ENCODE measurements at regions not wholly inside any gene's neighbourhood (a gene's known extent, or its start where the extent isn't known, plus 50 kb on each side); places are given as distances from the start of the nearest gene placed in this dataset.

DNA sequence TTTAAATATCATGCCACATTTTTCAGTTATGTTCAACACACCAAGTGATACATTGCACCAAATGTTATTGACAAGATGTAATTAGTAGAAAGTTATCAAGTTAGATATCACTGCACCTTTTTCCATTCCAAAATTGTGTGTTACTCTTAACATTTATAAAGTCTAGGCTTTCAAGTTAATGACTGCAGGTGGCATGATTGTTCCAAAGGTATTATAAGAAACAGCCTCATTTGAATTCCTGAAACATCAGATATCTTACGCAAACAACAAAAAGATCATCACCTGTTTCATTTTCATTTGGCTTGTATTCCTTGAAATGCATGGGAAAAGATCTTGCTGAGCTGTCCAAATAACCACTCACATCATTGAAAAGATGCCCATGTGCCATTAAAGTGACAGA lies 1528.2 kb upstream of the ZEB2 start:
- Mint-ChIP-seq H3K27ac (no peak overlapping the region), H3K27me3 (ENCODE audit: low read depth) (no peaks in the 10 kb centered on the region), H3K4me3 (no peak overlapping the region), H3K4me1 (no peaks in the 10 kb centered on the region), H3K36me3 (no peaks in the 10 kb centered on the region), H3K9me3 (peaks cover 17% of the 10 kb centered on the region)
- TF ChIP-seq, protein P1, sequence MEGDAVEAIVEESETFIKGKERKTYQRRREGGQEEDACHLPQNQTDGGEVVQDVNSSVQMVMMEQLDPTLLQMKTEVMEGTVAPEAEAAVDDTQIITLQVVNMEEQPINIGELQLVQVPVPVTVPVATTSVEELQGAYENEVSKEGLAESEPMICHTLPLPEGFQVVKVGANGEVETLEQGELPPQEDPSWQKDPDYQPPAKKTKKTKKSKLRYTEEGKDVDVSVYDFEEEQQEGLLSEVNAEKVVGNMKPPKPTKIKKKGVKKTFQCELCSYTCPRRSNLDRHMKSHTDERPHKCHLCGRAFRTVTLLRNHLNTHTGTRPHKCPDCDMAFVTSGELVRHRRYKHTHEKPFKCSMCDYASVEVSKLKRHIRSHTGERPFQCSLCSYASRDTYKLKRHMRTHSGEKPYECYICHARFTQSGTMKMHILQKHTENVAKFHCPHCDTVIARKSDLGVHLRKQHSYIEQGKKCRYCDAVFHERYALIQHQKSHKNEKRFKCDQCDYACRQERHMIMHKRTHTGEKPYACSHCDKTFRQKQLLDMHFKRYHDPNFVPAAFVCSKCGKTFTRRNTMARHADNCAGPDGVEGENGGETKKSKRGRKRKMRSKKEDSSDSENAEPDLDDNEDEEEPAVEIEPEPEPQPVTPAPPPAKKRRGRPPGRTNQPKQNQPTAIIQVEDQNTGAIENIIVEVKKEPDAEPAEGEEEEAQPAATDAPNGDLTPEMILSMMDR (IDR thresholded peaks at IDR 0.05; ENCODE audit: unreplicated experiment) = no peak
- DNase-seq (ENCODE audit: low spot score in 2 of 2, unreplicated experiment in 2 of 2) = no peak

GRCh38 chr2:146041274-146041910 lies 1521.5 kb upstream of the ZEB2 start:
- TF ChIP-seq, protein P1 (IDR thresholded peaks at IDR 0.05; ENCODE audit: unreplicated experiment) = no peak
- Mint-ChIP-seq H3K27ac (no peak overlapping the region), H3K9me3 (peaks cover 4% of the 10 kb centered on the region), H3K4me1 (peaks cover 12% of the 10 kb centered on the region), H3K4me3 (no peak overlapping the region), H3K36me3 (no peaks in the 10 kb centered on the region), H3K27me3 (ENCODE audit: low read depth) (no peaks in the 10 kb centered on the region)
- no peak for DNase-seq (ENCODE audit: low spot score in 2 of 2, unreplicated experiment in 2 of 2)

- Mint-ChIP-seq H3K36me3 (no peaks in the 10 kb centered on the region), H3K27me3 (ENCODE audit: low read depth) (no peaks in the 10 kb centered on the region), H3K9me3 (peaks cover 4% of the 10 kb centered on the region), H3K4me1 (peaks cover 12% of the 10 kb centered on the region), H3K4me3 (no peak overlapping the region), H3K27ac (no peak overlapping the region)
- TF ChIP-seq, protein P1 (IDR thresholded peaks at IDR 0.05; ENCODE audit: unreplicated experiment) = no peak
- no peak for DNase-seq (ENCODE audit: low spot score in 2 of 2, unreplicated experiment in 2 of 2)
Observed at GRCh38 chr2:146040051-146040450, 1520.1 kb upstream of the ZEB2 start.

DNA sequence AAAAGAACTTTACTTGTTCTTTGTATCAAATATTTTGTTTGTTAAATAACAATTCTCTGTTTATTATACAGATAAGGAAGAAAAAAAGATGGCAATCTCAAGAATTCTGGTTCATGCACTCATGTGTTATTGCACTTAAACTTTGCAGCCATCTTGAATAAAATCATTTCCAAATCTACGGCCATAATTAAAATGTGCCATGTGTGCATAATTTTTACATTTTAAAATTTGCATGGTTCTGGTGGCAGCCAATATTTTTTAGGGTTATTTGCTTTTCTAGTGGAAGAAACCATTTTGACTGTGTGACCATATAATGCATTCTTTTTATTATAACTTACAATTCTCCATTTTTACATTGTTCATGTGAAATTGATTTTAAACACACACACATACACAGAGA lies 1518.1 kb upstream of the ZEB2 start:
- H3K27me3 Mint-ChIP-seq (ENCODE audit: low read depth) = no peaks in the 10 kb centered on the region
- DNase-seq (ENCODE audit: low spot score in 2 of 2, unreplicated experiment in 2 of 2) = no peak

DNA sequence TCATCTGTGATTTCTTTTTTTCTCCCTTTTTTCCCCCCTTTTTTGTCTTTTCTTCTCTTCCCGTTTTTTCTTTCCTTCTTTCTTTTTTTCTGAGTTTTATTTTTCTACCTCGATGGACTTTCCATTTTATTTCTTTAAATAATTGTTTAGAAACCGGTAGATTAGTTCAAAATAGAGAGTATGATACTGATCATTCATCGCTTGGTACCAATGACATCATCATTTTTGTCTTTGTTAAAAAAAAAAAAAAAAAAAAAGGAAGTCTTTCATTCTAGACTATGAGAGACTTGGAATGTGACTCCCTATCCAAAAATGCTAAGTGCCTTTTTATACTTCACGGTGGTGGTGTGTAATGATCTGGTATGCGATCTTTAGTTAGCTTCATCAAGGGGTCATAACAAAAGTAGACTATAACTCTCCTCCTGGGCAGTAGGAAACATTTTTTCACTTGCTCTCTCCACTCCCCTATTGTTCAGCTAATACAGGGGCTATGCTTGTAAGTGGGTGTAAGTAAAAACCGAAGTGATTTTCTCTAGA lies 1517.5 kb upstream of the ZEB2 start:
- no peak for DNase-seq (ENCODE audit: low spot score in 2 of 2, unreplicated experiment in 2 of 2)
- Mint-ChIP-seq H3K27ac (no peak overlapping the region), H3K27me3 (ENCODE audit: low read depth) (no peaks in the 10 kb centered on the region)

More for the DNA sequence above, 1518.1 kb upstream of the ZEB2 start:
- Mint-ChIP-seq H3K4me3 (no peak overlapping the region), H3K4me1 (peaks cover 12% of the 10 kb centered on the region), H3K36me3 (no peaks in the 10 kb centered on the region), H3K27ac (no peak overlapping the region), H3K9me3 (peaks cover 4% of the 10 kb centered on the region)
- TF ChIP-seq, protein P1 (IDR thresholded peaks at IDR 0.05; ENCODE audit: unreplicated experiment) = no peak

More for the DNA sequence above, 1517.5 kb upstream of the ZEB2 start:
- TF ChIP-seq, protein P1 (IDR thresholded peaks at IDR 0.05; ENCODE audit: unreplicated experiment) = no peak
- Mint-ChIP-seq H3K36me3 (no peaks in the 10 kb centered on the region), H3K4me3 (no peak overlapping the region), H3K9me3 (peaks cover 4% of the 10 kb centered on the region), H3K4me1 (peaks cover 12% of the 10 kb centered on the region)

Data from mesothelial cell of epicardium (in vitro differentiated cells).